ENCODE measurements at regions not wholly inside any gene's neighbourhood (a gene's known extent, or its start where the extent isn't known, plus 50 kb on each side); places are given as distances from the start of the nearest gene placed in this dataset.

DNA sequence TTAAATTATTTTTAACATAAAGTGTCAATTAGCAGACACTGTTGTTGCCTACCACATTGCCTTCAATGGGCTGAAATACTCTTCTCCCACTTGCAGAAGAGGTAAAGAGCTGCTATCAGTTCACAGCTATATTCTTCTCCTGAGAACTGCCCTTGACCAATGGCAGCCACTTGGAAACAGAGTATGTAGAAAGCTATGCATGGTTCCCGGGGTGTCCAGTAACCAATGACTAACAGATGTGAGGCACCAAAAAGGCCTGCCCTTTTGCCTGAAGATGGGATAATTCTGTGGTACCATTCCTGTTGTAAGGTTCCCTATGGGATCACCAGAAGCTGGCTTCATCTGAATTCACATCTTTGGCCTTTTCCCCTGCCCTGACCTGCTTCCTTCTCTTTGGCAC lies 181.4 kb upstream of the MAP3K1 start:
- Histone ChIP-seq H3K36me3 (replicated peaks in 1 of 2; ENCODE audit: control insufficient read depth in 1 of 2, insufficient read depth in 2 of 2, low read length in 1 of 2) (no peaks in the 10 kb centered on the region), H3K27me3 (ENCODE audit: insufficient read depth) (no peaks in the 10 kb centered on the region), H3K9me3 (no peaks in the 10 kb centered on the region), H3K4me2 (no peak overlapping the region), H2AFZ (ENCODE audit: low read depth) (no peak overlapping the region), H3K27ac (ENCODE audit: low read depth in 2 of 2, low read length in 1 of 2) (no peak overlapping the region), H3F3A (replicated peaks; ENCODE audit: insufficient read depth) (no peaks in the 10 kb centered on the region), H3K9ac (no peak overlapping the region), H3K79me2 (ENCODE audit: insufficient read depth) (no peaks in the 10 kb centered on the region), H4K20me1 (ENCODE audit: insufficient read depth) (no peaks in the 10 kb centered on the region), H3K9me2 (no peaks in the 10 kb centered on the region), H3K4me3 (ENCODE audit: low read depth in 2 of 2, low read length in 1 of 2) (no peak overlapping the region), H3K4me1 (ENCODE audit: control insufficient read depth in 1 of 2, insufficient read depth in 2 of 2, low read depth in 1 of 2, low read length in 1 of 2) (peaks cover 7 to 12% of the 10 kb centered on the region in 2 experiments; a peak in 3 of 4 replicates)
- no peak for DNase-seq
- ChIA-PET CTCF (interaction anchor here (0.8 kb wide), 1 partner anchor 11 kb away, joined by 3 read pairs; no protein-coding TSS in a partner anchor), POLR2A (no interaction called here)
- no peak for TF ChIP-seq NRF1 (IDR thresholded peaks at IDR 0.05; ENCODE audit: low read depth, low read length)
- TF ChIP-seq RCOR1 (IDR thresholded peaks at IDR 0.05; ENCODE audit: low read length) = no peak
- no peak for TF ChIP-seq GABPA (IDR thresholded peaks at IDR 0.05; ENCODE audit: low read depth)
- TF ChIP-seq MEF2A (IDR thresholded peaks at IDR 0.05; ENCODE audit: borderline replicate concordance, low read depth) = no peak
- TF ChIP-seq, protein P1, sequence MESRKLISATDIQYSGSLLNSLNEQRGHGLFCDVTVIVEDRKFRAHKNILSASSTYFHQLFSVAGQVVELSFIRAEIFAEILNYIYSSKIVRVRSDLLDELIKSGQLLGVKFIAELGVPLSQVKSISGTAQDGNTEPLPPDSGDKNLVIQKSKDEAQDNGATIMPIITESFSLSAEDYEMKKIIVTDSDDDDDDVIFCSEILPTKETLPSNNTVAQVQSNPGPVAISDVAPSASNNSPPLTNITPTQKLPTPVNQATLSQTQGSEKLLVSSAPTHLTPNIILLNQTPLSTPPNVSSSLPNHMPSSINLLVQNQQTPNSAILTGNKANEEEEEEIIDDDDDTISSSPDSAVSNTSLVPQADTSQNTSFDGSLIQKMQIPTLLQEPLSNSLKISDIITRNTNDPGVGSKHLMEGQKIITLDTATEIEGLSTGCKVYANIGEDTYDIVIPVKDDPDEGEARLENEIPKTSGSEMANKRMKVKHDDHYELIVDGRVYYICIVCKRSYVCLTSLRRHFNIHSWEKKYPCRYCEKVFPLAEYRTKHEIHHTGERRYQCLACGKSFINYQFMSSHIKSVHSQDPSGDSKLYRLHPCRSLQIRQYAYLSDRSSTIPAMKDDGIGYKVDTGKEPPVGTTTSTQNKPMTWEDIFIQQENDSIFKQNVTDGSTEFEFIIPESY (IDR thresholded peaks at IDR 0.05; ENCODE audit: borderline replicate concordance, low read depth) = no peak
- TF ChIP-seq POLR2AphosphoS5 (IDR thresholded peaks at IDR 0.05; ENCODE audit: low read depth, low read length) = no peak
- no peak for TF ChIP-seq RFX5 (IDR thresholded peaks at IDR 0.05; ENCODE audit: low read length)
- no peak for TF ChIP-seq SMC3 (IDR thresholded peaks at IDR 0.05; ENCODE audit: low read depth, low read length)
- TF ChIP-seq, protein P2, sequence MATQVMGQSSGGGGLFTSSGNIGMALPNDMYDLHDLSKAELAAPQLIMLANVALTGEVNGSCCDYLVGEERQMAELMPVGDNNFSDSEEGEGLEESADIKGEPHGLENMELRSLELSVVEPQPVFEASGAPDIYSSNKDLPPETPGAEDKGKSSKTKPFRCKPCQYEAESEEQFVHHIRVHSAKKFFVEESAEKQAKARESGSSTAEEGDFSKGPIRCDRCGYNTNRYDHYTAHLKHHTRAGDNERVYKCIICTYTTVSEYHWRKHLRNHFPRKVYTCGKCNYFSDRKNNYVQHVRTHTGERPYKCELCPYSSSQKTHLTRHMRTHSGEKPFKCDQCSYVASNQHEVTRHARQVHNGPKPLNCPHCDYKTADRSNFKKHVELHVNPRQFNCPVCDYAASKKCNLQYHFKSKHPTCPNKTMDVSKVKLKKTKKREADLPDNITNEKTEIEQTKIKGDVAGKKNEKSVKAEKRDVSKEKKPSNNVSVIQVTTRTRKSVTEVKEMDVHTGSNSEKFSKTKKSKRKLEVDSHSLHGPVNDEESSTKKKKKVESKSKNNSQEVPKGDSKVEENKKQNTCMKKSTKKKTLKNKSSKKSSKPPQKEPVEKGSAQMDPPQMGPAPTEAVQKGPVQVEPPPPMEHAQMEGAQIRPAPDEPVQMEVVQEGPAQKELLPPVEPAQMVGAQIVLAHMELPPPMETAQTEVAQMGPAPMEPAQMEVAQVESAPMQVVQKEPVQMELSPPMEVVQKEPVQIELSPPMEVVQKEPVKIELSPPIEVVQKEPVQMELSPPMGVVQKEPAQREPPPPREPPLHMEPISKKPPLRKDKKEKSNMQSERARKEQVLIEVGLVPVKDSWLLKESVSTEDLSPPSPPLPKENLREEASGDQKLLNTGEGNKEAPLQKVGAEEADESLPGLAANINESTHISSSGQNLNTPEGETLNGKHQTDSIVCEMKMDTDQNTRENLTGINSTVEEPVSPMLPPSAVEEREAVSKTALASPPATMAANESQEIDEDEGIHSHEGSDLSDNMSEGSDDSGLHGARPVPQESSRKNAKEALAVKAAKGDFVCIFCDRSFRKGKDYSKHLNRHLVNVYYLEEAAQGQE (IDR thresholded peaks at IDR 0.05; ENCODE audit: low read depth, low read length) = no peak
- no peak for TF ChIP-seq NFIC (IDR thresholded peaks at IDR 0.05; ENCODE audit: borderline replicate concordance)
- TF ChIP-seq TCF12 (IDR thresholded peaks at IDR 0.05) = no peak
- no peak for TF ChIP-seq TEAD4 (IDR thresholded peaks at IDR 0.05; ENCODE audit: borderline replicate concordance, insufficient read depth)
- TF ChIP-seq, protein P3, sequence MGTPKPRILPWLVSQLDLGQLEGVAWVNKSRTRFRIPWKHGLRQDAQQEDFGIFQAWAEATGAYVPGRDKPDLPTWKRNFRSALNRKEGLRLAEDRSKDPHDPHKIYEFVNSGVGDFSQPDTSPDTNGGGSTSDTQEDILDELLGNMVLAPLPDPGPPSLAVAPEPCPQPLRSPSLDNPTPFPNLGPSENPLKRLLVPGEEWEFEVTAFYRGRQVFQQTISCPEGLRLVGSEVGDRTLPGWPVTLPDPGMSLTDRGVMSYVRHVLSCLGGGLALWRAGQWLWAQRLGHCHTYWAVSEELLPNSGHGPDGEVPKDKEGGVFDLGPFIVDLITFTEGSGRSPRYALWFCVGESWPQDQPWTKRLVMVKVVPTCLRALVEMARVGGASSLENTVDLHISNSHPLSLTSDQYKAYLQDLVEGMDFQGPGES (IDR thresholded peaks at IDR 0.05; ENCODE audit: low read depth, low read length) = no peak
- no peak for TF ChIP-seq EZH2phosphoT487 (IDR thresholded peaks at IDR 0.05; ENCODE audit: borderline replicate concordance, low read depth)
- TF ChIP-seq MXI1 (IDR thresholded peaks at IDR 0.05; ENCODE audit: low read depth, low read length) = no peak
- TF ChIP-seq TAF1 (IDR thresholded peaks at IDR 0.05; ENCODE audit: borderline replicate concordance, low read depth, low read length) = no peak
- 44% methylated on average over 1 of the region's 1 CpG for WGBS (ENCODE audit: low lambda C conversion rate)
